Thoracic aorta (tissue), 2 donors: ENCODE measurements at regions not wholly inside any gene's neighbourhood (a gene's known extent, or its start where the extent isn't known, plus 50 kb on each side); places are given as distances from the start of the nearest gene placed in this dataset.

Experiments used
- ATAC-seq: fragments of 150-250 bp; one replicate; pipeline ENCODE4 v1.8.0; 2017; ENCODE audit warnings: low read depth; ENCODE audit not compliant: insufficient number of reproducible peaks, low FRiP score
- DNase-seq: peaks from one replicate; pipeline ENCODE4 v3.0.0-alpha.2; 2020; ENCODE audit warnings: low spot score
- H3K27ac ChIP-seq, 2 donors: fragments of 200-600 bp; sonication (generic); 1 replicate in 1 of 2; 2 replicates in 1 of 2; pipeline ENCODE4 v1.5.1; 2016; ENCODE audit warnings: mild to moderate bottlenecking in 2 of 2, moderate library complexity in 2 of 2
- H3K27me3 ChIP-seq: fragments of 200-600 bp; sonication (generic); replicated peaks from 2 replicates; pipeline ENCODE4 v1.6.0; 2016; ENCODE audit warnings: mild to moderate bottlenecking; ENCODE audit not compliant: insufficient read depth
- H3K36me3 ChIP-seq: fragments of 200-600 bp; sonication (generic); one replicate; pipeline ENCODE4 v1.5.1; 2016
- H3K4me1 ChIP-seq, 2 donors: fragments of 200-600 bp; sonication (generic); 1 replicate in 1 of 2; 2 replicates in 1 of 2; pipeline versions ENCODE4 v1.5.1 to v1.6.0; 2016; ENCODE audit warnings: low read depth in 2 of 2, mild to moderate bottlenecking in 1 of 2; ENCODE audit not compliant: control insufficient read depth in 1 of 2
- H3K4me3 ChIP-seq: fragments of 200-600 bp; sonication (generic); 2 replicates; pipeline ENCODE4 v1.5.1; 2016; ENCODE audit warnings: mild to moderate bottlenecking
- H3K9me3 ChIP-seq: fragments of 200-600 bp; sonication (generic); 2 replicates; pipeline ENCODE4 v1.5.1; 2016
- CTCF ChIP-seq: fragments of 200-600 bp; sonication (generic); IDR thresholded peaks from one replicate; pipeline ENCODE4 v1.5.1; 2019; ENCODE audit warnings: antibody characterized with exemption

- Histone ChIP-seq H3K9me3 (no peaks in the 10 kb centered on the region), H3K36me3 (no peaks in the 10 kb centered on the region), H3K4me3 (no peak overlapping the region), H3K27ac (no peak overlapping the region), H3K27me3 (no peaks in the 10 kb centered on the region), H3K4me1 (no peaks in the 10 kb centered on the region)
- no peak for TF ChIP-seq CTCF
- DNase-seq (no peak), ATAC-seq (no peak)
Observed at GRCh38 chr15:29345549-29346525, 76.2 kb upstream of the NSMCE3 start.

- no peak for DNase-seq
- no peak for TF ChIP-seq CTCF
- no peak for ATAC-seq
- H3K4me3 ChIP-seq: no peak overlapping the region
- no peaks in the 10 kb centered on the region for H3K36me3 ChIP-seq
- no peaks in the 10 kb centered on the region for H3K4me1 ChIP-seq
- H3K27ac ChIP-seq: no peak overlapping the region
- H3K9me3 ChIP-seq: no peaks in the 10 kb centered on the region
- H3K27me3 ChIP-seq: no peaks in the 10 kb centered on the region
Observed at GRCh38 chr15:29344474-29344873, 74.9 kb upstream of the NSMCE3 start.

DNA sequence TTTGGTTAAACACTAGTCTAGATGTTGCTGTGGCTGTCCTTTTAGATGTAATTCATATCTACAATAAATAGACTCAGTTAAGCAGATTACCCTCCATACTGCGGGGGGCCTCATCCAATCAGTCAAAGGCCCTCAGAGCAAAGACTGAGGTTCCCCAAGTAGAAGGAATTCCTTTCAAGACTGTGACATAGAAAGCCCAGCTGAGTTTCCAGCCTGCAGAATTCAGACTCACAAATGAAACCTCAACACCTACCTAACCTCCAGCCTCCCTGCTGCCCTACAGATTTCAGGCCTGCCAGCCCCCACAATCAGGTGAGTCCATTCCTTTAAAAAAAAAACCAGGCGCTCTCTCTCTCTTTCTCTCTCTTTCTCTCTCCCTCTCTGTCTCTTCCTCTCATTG, 73.6 kb upstream of the NSMCE3 start:
- Histone ChIP-seq H3K9me3 (no peaks in the 10 kb centered on the region), H3K4me3 (no peak overlapping the region), H3K36me3 (no peaks in the 10 kb centered on the region), H3K27ac (no peak overlapping the region), H3K4me1 (no peaks in the 10 kb centered on the region), H3K27me3 (no peaks in the 10 kb centered on the region)
- DNase-seq (no peak), ATAC-seq (no peak)
- no peak for TF ChIP-seq CTCF

- DNase-seq: no peak
- H3K9me3 ChIP-seq: no peaks in the 10 kb centered on the region
- H3K27me3 ChIP-seq: no peaks in the 10 kb centered on the region
- ATAC-seq: no peak
- no peak for TF ChIP-seq CTCF
- no peaks in the 10 kb centered on the region for H3K36me3 ChIP-seq
- H3K4me1 ChIP-seq: no peaks in the 10 kb centered on the region
- H3K27ac ChIP-seq: no peak overlapping the region
- no peak overlapping the region for H3K4me3 ChIP-seq
Observed at GRCh38 chr15:29342201-29342600, 72.6 kb upstream of the NSMCE3 start.

DNA sequence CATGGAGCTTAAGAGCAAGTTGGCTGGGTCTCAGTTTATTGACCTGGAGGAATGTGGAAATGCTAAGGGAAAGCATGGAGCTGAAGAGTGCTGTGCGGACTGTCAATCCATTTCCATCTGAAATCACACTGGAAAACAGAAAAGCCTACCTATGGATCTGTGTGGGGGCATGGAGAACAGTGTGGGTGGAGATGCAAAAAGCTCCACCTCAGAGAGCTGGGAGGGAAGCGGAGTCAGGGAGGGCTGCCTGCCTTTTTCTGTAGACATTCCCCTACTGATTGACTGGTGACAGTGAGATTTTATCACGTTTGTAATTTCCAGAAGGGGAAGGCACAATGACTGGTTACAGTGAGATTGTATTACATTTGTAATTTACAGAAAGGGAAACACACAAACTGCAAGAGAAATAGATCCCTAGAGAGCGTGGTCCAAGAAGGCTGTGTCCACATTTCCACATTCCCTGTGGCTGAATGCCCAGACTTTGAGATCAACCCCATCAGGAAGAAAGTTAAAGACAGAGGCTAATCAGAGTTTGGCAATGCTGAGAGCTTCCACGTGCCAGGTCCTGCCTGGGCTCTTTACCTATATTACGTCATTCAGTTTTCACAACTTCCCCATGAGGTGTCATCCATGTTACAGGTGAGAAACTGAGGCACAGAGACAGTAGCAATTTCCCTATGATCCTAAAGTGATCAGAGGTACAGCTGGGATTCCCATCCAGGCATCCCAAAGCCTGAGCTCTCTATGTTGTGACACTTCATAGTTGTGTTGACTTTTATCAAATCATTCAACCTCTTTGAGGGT, 67.7 kb upstream of the NSMCE3 start:
- Histone ChIP-seq H3K4me3 (no peak overlapping the region), H3K36me3 (no peaks in the 10 kb centered on the region), H3K9me3 (no peaks in the 10 kb centered on the region), H3K27me3 (no peaks in the 10 kb centered on the region), H3K4me1 (no peaks in the 10 kb centered on the region), H3K27ac (no peak overlapping the region)
- DNase-seq (no peak), ATAC-seq (no peak)
- no peak for TF ChIP-seq CTCF
